GM19238 (cell line): ENCODE measurements at regions not wholly inside any gene's neighbourhood (a gene's known extent, or its start where the extent isn't known, plus 50 kb on each side); places are given as distances from the start of the nearest gene placed in this dataset.

Experiments used
- DNase-seq: peaks from one replicate; pipeline ENCODE4 v3.0.0; 2011; ENCODE audit warnings: low spot score; ENCODE audit not compliant: insufficient read length

- DNase-seq = no peak
Measured at GRCh38 chr18:34977838-34978532, 63.2 kb upstream of the MAPRE2 start.

- DNase-seq = no peak
Measured at GRCh38 chr18:34978533-34978893, 62.7 kb upstream of the MAPRE2 start.

DNA sequence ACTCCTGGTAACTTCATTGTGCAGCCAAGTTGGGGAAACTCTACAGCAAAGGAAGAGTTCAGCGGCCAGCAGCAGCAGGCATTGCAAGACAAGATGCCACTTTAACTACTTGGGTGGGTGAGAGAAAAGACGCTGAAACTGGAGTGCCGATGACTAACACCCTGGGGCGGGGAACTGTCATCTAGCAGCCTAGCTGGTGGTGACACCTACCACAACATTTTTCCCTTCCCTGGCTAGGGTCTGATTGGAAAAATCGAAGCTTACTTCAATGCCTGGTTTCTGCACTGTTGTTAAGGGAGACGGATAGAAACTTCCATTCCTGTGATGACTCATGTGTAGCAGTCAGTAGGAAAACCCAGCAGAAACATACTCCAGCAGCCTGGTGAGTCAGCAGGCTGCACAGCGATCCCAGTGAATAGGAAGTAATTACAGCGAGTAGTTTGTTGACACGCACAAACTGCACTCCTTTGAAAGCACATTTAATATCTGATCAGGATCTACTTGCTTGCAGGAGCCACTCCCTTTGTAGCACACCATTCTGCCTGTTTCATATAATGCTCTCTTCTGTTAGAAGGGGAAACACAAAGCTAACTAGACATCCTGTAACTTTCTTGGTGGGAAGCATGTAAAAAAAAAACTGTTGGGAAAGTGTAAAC is 62.1 kb upstream of the MAPRE2 start:
- no peak for DNase-seq

- no peak for DNase-seq
Measured at GRCh38 chr18:34981487-34981886, 59.7 kb upstream of the MAPRE2 start.

DNA sequence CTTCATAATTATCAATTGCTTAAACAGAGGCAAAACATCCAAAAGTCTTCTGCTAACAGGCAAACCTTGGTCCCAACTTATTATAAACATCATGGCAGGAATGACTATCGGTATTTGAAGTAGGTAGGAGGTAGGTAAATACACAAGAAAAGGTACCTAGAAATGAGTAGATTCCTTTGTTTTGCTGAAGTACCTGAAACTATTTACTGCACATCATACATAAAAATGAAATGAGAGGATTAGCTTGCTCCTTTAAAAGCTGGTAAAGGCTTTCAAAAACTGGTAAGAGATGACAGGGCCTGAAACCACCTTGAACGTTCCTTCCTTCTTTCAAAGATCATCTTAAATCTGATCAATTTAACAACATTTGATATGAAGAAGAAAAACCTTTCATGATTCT is 55.2 kb upstream of the MAPRE2 start:
- no peak for DNase-seq

DNA sequence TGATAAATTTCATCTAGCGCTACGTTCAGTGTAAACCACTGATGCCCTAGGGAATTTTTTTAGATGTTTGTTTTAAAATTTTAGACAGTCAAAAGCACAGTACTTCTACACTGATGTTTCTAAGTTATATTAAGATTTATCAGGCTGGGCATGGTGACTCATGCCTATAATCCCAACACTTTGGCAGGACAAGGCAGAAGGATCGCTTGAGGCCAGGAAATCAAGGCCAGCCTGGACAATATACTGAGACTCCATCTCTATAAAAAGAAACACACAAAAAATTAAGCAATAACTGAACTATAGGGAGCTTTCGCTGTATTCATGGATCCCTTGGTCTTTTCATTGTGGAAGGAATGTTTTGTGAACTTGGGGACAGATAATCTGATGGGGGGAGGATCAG is 50.6 kb upstream of the MAPRE2 start:
- no peak for DNase-seq

GRCh38 chr18:34991152-34991551 is 50.1 kb upstream of the MAPRE2 start:
- DNase-seq = no peak
